ENCODE measurements at regions not wholly inside any gene's neighbourhood (a gene's known extent, or its start where the extent isn't known, plus 50 kb on each side); places are given as distances from the start of the nearest gene placed in this dataset.

DNA sequence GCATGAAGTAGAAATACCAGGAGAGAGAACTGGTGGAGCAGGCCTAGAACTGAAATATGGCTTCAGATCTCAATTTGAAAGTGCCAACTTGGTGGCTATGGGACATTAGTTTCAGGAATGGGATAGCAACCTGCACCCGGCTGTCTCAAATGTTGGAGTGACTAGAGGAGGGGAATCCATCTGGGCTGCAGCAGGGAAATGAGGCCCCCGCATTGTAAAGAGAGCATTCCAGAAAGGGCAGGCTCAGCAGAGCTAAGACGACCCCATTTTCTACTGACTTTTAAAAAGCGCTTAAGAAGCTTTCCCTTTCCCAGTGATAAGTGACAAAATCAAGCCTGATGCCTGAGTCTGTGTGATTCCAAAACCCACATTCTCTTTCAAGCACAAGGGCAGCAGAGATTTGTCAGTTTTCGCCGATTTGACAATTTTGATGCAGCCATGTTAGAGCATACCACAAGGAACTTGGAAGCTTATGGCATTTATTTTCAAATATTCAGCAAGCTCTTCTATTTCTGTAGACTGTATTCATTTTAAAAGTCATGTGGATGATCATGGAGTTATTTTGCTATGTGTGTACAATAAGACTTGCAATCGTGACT, 119.8 kb upstream of the ARHGAP28 start:
- WGBS (ENCODE audit: insufficient coverage), result 89% methylated on average over 4 of the region's 7 CpGs
- no peak overlapping the region for H2AFZ ChIP-seq (ENCODE audit: insufficient read depth, low read depth, low read length, poor library complexity, severe bottlenecking)
- H3K4me2 ChIP-seq (replicated peaks; ENCODE audit: low read depth, low read length, poor library complexity, severe bottlenecking), result no peak overlapping the region
- no peak overlapping the region for H3K9ac ChIP-seq (ENCODE audit: low read length)
- H3K79me2 ChIP-seq (ENCODE audit: control insufficient read depth, insufficient read depth, low read length), result no peaks in the 10 kb centered on the region
- DNase-seq, result no peak
- ATAC-seq (ENCODE audit: low read depth), result no peak
- POLR2A ChIA-PET, result no interaction called here
- TF ChIP-seq, protein P1, sequence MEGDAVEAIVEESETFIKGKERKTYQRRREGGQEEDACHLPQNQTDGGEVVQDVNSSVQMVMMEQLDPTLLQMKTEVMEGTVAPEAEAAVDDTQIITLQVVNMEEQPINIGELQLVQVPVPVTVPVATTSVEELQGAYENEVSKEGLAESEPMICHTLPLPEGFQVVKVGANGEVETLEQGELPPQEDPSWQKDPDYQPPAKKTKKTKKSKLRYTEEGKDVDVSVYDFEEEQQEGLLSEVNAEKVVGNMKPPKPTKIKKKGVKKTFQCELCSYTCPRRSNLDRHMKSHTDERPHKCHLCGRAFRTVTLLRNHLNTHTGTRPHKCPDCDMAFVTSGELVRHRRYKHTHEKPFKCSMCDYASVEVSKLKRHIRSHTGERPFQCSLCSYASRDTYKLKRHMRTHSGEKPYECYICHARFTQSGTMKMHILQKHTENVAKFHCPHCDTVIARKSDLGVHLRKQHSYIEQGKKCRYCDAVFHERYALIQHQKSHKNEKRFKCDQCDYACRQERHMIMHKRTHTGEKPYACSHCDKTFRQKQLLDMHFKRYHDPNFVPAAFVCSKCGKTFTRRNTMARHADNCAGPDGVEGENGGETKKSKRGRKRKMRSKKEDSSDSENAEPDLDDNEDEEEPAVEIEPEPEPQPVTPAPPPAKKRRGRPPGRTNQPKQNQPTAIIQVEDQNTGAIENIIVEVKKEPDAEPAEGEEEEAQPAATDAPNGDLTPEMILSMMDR (IDR thresholded peaks at IDR 0.05), result no peak
- TF ChIP-seq EZH2 (IDR thresholded peaks at IDR 0.05; ENCODE audit: borderline replicate concordance, insufficient read depth, low read depth, low read length, poor library complexity, severe bottlenecking), result no peak
- H3K27me3 ChIP-seq (replicated peaks in 1 of 4; ENCODE audit: control extremely low read depth in 1 of 4, control insufficient read depth in 3 of 4, insufficient read depth in 4 of 4, low read length in 3 of 4), result no peaks in the 10 kb centered on the region
- H3K4me1 ChIP-seq (ENCODE audit: control insufficient read depth in 2 of 2, insufficient read depth in 2 of 2, low read length in 2 of 2), result no peaks in the 10 kb centered on the region
- Mint-ChIP-seq H3K27me3 (no peaks in the 10 kb centered on the region), H3K9me3 (ENCODE audit: insufficient read depth) (no peaks in the 10 kb centered on the region), H3K27ac (no peak overlapping the region), H3K4me3 (no peak overlapping the region), H3K4me1 (no peaks in the 10 kb centered on the region)
- H3K4me3 ChIP-seq (ENCODE audit: control extremely low read depth in 1 of 5, extremely low read depth in 1 of 5, insufficient read depth in 1 of 5, low read depth in 2 of 5, low read length in 4 of 5), result no peak overlapping the region
- H4K20me1 ChIP-seq (ENCODE audit: control insufficient read depth, insufficient read depth, low read length, poor library complexity, severe bottlenecking), result no peaks in the 10 kb centered on the region
- CTCF ChIA-PET, result interaction anchor here (1.0 kb wide), 1 partner anchor 12 kb away, joined by 3 read pairs; no protein-coding TSS in a partner anchor
- peaks cover 0 to 3% (median under 1%) of the 10 kb centered on the region in 3 donors for H3K9me3 ChIP-seq (ENCODE audit: control extremely low read depth in 1 of 3, control insufficient read depth in 2 of 3, insufficient read depth in 1 of 3, low read length in 2 of 3)
- H3K36me3 ChIP-seq (replicated peaks in 1 of 2; ENCODE audit: control extremely low read depth in 1 of 2, control insufficient read depth in 1 of 2, extremely low read depth in 1 of 2, insufficient read depth in 2 of 2, low read length in 1 of 2), result no peaks in the 10 kb centered on the region
- no peak overlapping the region for H3K27ac ChIP-seq (ENCODE audit: low read length in 2 of 2)
- intact Hi-C loops (cut with micrococcal nuclease), result no loop called here

DNA sequence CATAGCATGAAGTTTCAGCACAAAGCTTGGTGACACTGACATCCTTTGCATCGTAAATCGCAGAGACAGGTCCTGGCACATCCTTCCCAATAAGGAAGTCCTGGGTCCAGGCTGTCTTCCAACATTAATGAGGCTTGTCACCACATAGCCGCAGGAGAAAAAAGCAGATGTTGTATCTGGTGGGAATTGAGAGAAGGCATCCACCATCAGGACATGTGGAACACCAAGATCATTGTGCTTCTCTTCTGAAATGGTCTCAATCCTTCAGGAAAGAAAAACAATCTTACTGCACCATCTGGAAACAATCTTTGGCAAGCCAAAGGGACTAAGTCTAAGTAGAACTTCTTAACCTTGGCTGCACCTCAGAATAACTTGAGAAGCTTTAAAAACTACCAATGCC, 119.0 kb upstream of the ARHGAP28 start:
- intact Hi-C loops (cut with micrococcal nuclease), result no loop called here
- no peaks in the 10 kb centered on the region for H4K20me1 ChIP-seq (ENCODE audit: control insufficient read depth, insufficient read depth, low read length, poor library complexity, severe bottlenecking)
- TF ChIP-seq EZH2 (IDR thresholded peaks at IDR 0.05; ENCODE audit: borderline replicate concordance, insufficient read depth, low read depth, low read length, poor library complexity, severe bottlenecking), result no peak
- TF ChIP-seq, protein P1 (IDR thresholded peaks at IDR 0.05), result no peak
- no peaks in the 10 kb centered on the region for H3K27me3 ChIP-seq (replicated peaks in 1 of 4; ENCODE audit: control extremely low read depth in 1 of 4, control insufficient read depth in 3 of 4, insufficient read depth in 4 of 4, low read length in 3 of 4)
- peaks cover 0 to 6% (median 3%) of the 10 kb centered on the region in 3 donors for H3K9me3 ChIP-seq (ENCODE audit: control extremely low read depth in 1 of 3, control insufficient read depth in 2 of 3, insufficient read depth in 1 of 3, low read length in 2 of 3)
- no peak overlapping the region for H3K9ac ChIP-seq (ENCODE audit: low read length)
- H3K4me2 ChIP-seq (replicated peaks; ENCODE audit: low read depth, low read length, poor library complexity, severe bottlenecking), result no peak overlapping the region
- DNase-seq (no peak), ATAC-seq (ENCODE audit: low read depth) (no peak)
- CTCF ChIA-PET, result interaction anchor here (1.0 kb wide), 1 partner anchor 13 kb away, joined by 3 read pairs; no protein-coding TSS in a partner anchor
- Mint-ChIP-seq H3K27ac (no peak overlapping the region), H3K27me3 (no peaks in the 10 kb centered on the region), H3K4me1 (no peaks in the 10 kb centered on the region), H3K4me3 (no peak overlapping the region), H3K9me3 (ENCODE audit: insufficient read depth) (no peaks in the 10 kb centered on the region)
- no peaks in the 10 kb centered on the region for H3K79me2 ChIP-seq (ENCODE audit: control insufficient read depth, insufficient read depth, low read length)
- H3K4me3 ChIP-seq (ENCODE audit: control extremely low read depth in 1 of 5, extremely low read depth in 1 of 5, insufficient read depth in 1 of 5, low read depth in 2 of 5, low read length in 4 of 5), result no peak overlapping the region
- 94% methylated on average over 2 of the region's 3 CpGs for WGBS (ENCODE audit: insufficient coverage)
- H3K36me3 ChIP-seq (replicated peaks in 1 of 2; ENCODE audit: control extremely low read depth in 1 of 2, control insufficient read depth in 1 of 2, extremely low read depth in 1 of 2, insufficient read depth in 2 of 2, low read length in 1 of 2), result no peaks in the 10 kb centered on the region
- POLR2A ChIA-PET, result no interaction called here
- no peak overlapping the region for H3K27ac ChIP-seq (ENCODE audit: low read length in 2 of 2)
- no peak overlapping the region for H2AFZ ChIP-seq (ENCODE audit: insufficient read depth, low read depth, low read length, poor library complexity, severe bottlenecking)
- no peaks in the 10 kb centered on the region for H3K4me1 ChIP-seq (ENCODE audit: control insufficient read depth in 2 of 2, insufficient read depth in 2 of 2, low read length in 2 of 2)
